Keratinocyte (primary cell): ENCODE measurements at regions not wholly inside any gene's neighbourhood (a gene's known extent, or its start where the extent isn't known, plus 50 kb on each side); places are given as distances from the start of the nearest gene placed in this dataset.

Experiments
- DNase-seq: peaks from one replicate; pipeline ENCODE4 v3.0.0-alpha.2; 2011; ENCODE audit warnings: low read depth, missing footprints, low spot score
- FAIRE-seq: peaks from 2 replicates; lab custom pipeline; 2011; peaks lifted over from hg19 to GRCh38; lab: Jason Lieb, UNC
- H2AFZ ChIP-seq: 2 replicates; pipeline ENCODE4 v1.6.0; 2012; ENCODE audit warnings: low read length, control low read depth, inconsistent platforms; ENCODE audit not compliant: control insufficient read depth
- H3K27ac ChIP-seq: 2 replicates; pipeline ENCODE4 v1.5.1; 2011; ENCODE audit warnings: low read length; ENCODE audit not compliant: control insufficient read depth, insufficient read depth
- H3K27me3 ChIP-seq: 3 replicates; pipeline ENCODE4 v1.6.0; 2011; ENCODE audit warnings: low read length; ENCODE audit not compliant: control insufficient read depth, insufficient read depth; ENCODE audit errors: extremely low read depth
- H3K36me3 ChIP-seq, 2 experiments: 2 replicates in 1 of 2; 3 replicates in 1 of 2; pipeline ENCODE4 v1.5.1; 2011; ENCODE audit warnings: low read length in 2 of 2, mild to moderate bottlenecking in 1 of 2; ENCODE audit not compliant: control insufficient read depth in 2 of 2, insufficient read depth in 2 of 2; ENCODE audit errors: extremely low read depth in 1 of 2
- H3K4me1 ChIP-seq: 3 replicates; pipeline ENCODE4 v1.5.1; 2011; ENCODE audit warnings: low read length; ENCODE audit not compliant: control insufficient read depth, insufficient read depth; ENCODE audit errors: extremely low read depth
- H3K4me2 ChIP-seq: 3 replicates; pipeline ENCODE4 v1.6.0; 2011; ENCODE audit warnings: low read depth, low read length; ENCODE audit not compliant: control insufficient read depth, insufficient read depth; ENCODE audit errors: extremely low read depth
- H3K4me3 ChIP-seq, 3 experiments: fragments of 200-600 bp in 1 of 3; sonication (generic) in 1 of 3; 2 replicates in 2 of 3; 3 replicates in 1 of 3; pipeline ENCODE4 v1.5.1; 2011 to 2016; ENCODE audit warnings: low read length in 3 of 3, mild to moderate bottlenecking in 3 of 3, control low read depth in 2 of 3, inconsistent platforms in 1 of 3, low read depth in 1 of 3, mixed read lengths in 1 of 3, mixed run types in 1 of 3, moderate library complexity in 1 of 3; ENCODE audit not compliant: control insufficient read depth in 2 of 3, insufficient read depth in 2 of 3; ENCODE audit errors: extremely low read depth in 1 of 3
- H3K79me2 ChIP-seq: 2 replicates; pipeline ENCODE4 v1.6.0; 2012; ENCODE audit warnings: low read length; ENCODE audit not compliant: control insufficient read depth, insufficient read depth
- H3K9ac ChIP-seq: 3 replicates; pipeline ENCODE4 v1.6.0; 2011; ENCODE audit warnings: low read length; ENCODE audit not compliant: control insufficient read depth, insufficient read depth; ENCODE audit errors: extremely low read depth
- H3K9me1 ChIP-seq: 3 replicates; pipeline ENCODE4 v1.6.0; 2011; ENCODE audit warnings: low read length; ENCODE audit not compliant: control insufficient read depth, insufficient read depth; ENCODE audit errors: extremely low read depth
- H3K9me3 ChIP-seq: 2 replicates; pipeline ENCODE4 v1.5.1; 2012; ENCODE audit warnings: low read depth, low read length; ENCODE audit not compliant: control insufficient read depth
- H4K20me1 ChIP-seq: 3 replicates; pipeline ENCODE4 v1.6.0; 2011; ENCODE audit warnings: low read length; ENCODE audit not compliant: control insufficient read depth, insufficient read depth; ENCODE audit errors: extremely low read depth
- CTCF ChIP-seq, 3 experiments: IDR thresholded peaks in 1 of 3; conservative IDR thresholded peaks in 1 of 3; optimal IDR thresholded peaks in 1 of 3; 2 replicates in 2 of 3; 3 replicates in 1 of 3; pipeline versions ENCODE3 to v1.5.1; 2011; ENCODE audit warnings: low read length in 3 of 3, mild to moderate bottlenecking in 3 of 3, moderate library complexity in 2 of 3, control low read depth in 1 of 3, inconsistent platforms in 1 of 3; ENCODE audit not compliant: insufficient read depth in 2 of 3; ENCODE audit errors: extremely low read depth in 1 of 3
- EZH2 ChIP-seq: IDR thresholded peaks from one replicate; pipeline ENCODE4 v1.6.1; 2012; ENCODE audit warnings: inconsistent platforms, mild to moderate bottlenecking, low read length, moderate library complexity
- dilution Hi-C: fragments of 300-500 bp; cut with MboI; formaldehyde crosslinking; loops from one replicate; pipeline ENCODE4 v1.7.0; 2020; ENCODE audit warnings: low sequenced_read_pairs; ENCODE audit not compliant: extremely low pct_ligation_motif_present

GRCh38 chr3:99322551-99322950, 315.8 kb upstream of the COL8A1 start:
- TF ChIP-seq CTCF (optimal IDR thresholded peaks at IDR 0.05 in 1 of 3, IDR thresholded peaks at IDR 0.05 in 1 of 3, conservative IDR thresholded peaks at IDR 0.05 in 1 of 3; ENCODE audit: extremely low read depth in 1 of 3, insufficient read depth in 2 of 3, low read length in 3 of 3): no peak
- TF ChIP-seq EZH2: no peak
- H3K4me3 ChIP-seq: no peak overlapping the region
- H3K9ac ChIP-seq: no peak overlapping the region
- DNase-seq: no peak
- no peak overlapping the region for H3K27ac ChIP-seq
- no peak overlapping the region for H2AFZ ChIP-seq
- H4K20me1 ChIP-seq: no peaks in the 10 kb centered on the region
- peaks cover 8% of the 10 kb centered on the region for H3K27me3 ChIP-seq
- H3K4me2 ChIP-seq: no peak overlapping the region
- FAIRE-seq: no peak
- dilution Hi-C loops: no loop called here
- H3K9me3 ChIP-seq: no peaks in the 10 kb centered on the region
- H3K36me3 ChIP-seq: no peaks in the 10 kb centered on the region
- H3K9me1 ChIP-seq: no peaks in the 10 kb centered on the region
- no peaks in the 10 kb centered on the region for H3K4me1 ChIP-seq
- H3K79me2 ChIP-seq: no peaks in the 10 kb centered on the region

GRCh38 chr3:99321261-99321660, 317.1 kb upstream of the COL8A1 start:
- dilution Hi-C loops: no loop called here
- H3K27me3 ChIP-seq: peaks cover 8% of the 10 kb centered on the region

More at GRCh38 chr3:99321261-99321660, 317.1 kb upstream of the COL8A1 start:
- no peak overlapping the region for H3K4me2 ChIP-seq
- H3K36me3 ChIP-seq: no peaks in the 10 kb centered on the region
- no peak for FAIRE-seq
- TF ChIP-seq EZH2 (no peak), CTCF (optimal IDR thresholded peaks at IDR 0.05 in 1 of 3, IDR thresholded peaks at IDR 0.05 in 1 of 3, conservative IDR thresholded peaks at IDR 0.05 in 1 of 3; ENCODE audit: extremely low read depth in 1 of 3, insufficient read depth in 2 of 3, low read length in 3 of 3) (no peak)
- no peak overlapping the region for H3K27ac ChIP-seq
- no peaks in the 10 kb centered on the region for H3K79me2 ChIP-seq
- no peaks in the 10 kb centered on the region for H3K9me3 ChIP-seq
- no peaks in the 10 kb centered on the region for H4K20me1 ChIP-seq
- H2AFZ ChIP-seq: no peak overlapping the region
- no peak overlapping the region for H3K9ac ChIP-seq
- H3K4me3 ChIP-seq: no peak overlapping the region
- H3K4me1 ChIP-seq: no peaks in the 10 kb centered on the region
- no peaks in the 10 kb centered on the region for H3K9me1 ChIP-seq
- DNase-seq: no peak
